ENCODE measurements at regions not wholly inside any gene's neighbourhood (a gene's known extent, or its start where the extent isn't known, plus 50 kb on each side); places are given as distances from the start of the nearest gene placed in this dataset.

DNA sequence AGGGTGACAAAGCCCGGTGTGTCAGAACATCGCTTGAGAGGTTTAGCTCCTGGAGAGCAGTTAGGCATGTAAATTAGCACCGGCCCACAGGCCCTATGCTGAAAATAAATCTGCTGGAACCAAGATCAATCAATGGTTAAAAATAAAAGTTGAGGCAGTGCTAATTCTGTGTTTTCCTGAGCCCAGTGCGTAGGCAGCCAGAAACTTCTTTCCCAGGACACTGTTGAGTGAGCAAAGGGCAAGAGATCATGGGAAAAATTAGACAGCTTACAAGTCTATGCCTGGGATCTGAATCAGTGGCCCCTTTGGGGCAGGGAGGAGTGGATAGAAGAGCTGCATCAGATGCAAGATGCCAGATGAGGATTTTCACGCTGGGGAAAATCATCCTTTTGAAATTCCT, 539.2 kb downstream of the BUD13 start:
- TF ChIP-seq ZFP30 (CRISPR knock-in tag; IDR thresholded peaks at IDR 0.05) (no peak), ISL1 (CRISPR knock-in tag; IDR thresholded peaks at IDR 0.05) (no peak), PPARA (CRISPR knock-in tag; IDR thresholded peaks at IDR 0.05; ENCODE audit: borderline replicate concordance) (no peak), CSDC2 (CRISPR knock-in tag; IDR thresholded peaks at IDR 0.05) (no peak), BACH2 (CRISPR knock-in tag; IDR thresholded peaks at IDR 0.05; ENCODE audit: borderline replicate concordance) (no peak), ESRRG (CRISPR knock-in tag; IDR thresholded peaks at IDR 0.05) (no peak), ZNF70 (CRISPR knock-in tag; IDR thresholded peaks at IDR 0.05) (no peak), GLIS3 (CRISPR knock-in tag; IDR thresholded peaks at IDR 0.05) (no peak)
- no peak for ATAC-seq

DNA sequence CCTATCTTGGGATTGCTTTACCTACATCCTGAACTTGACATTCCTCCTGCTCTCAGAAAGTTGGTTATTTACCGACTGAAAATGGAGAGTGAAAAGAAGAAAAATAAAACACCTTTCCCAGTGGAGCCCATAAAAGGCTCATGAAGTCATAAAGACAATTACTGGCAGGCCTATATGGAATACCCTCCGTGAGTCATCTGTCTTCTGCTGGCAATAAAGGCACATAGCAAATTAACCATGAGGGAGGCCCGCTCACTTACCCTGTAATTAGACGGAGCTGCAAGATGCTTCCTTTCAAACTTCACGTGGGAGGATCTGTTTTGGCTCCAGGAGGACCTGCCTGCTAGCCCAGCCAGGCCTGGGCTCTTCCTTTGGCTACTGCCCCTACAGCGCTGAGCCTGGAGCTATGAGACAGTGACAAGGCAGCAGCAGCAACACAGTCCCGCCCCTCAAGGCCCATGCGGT, 540.4 kb downstream of the BUD13 start:
- TF ChIP-seq ZNF8 (CRISPR knock-in tag; IDR thresholded peaks at IDR 0.05) (no peak), TSHZ2 (CRISPR knock-in tag; IDR thresholded peaks at IDR 0.05) (no peak), ZC3H10 (CRISPR knock-in tag; IDR thresholded peaks at IDR 0.05) (no peak), CSDC2 (CRISPR knock-in tag; IDR thresholded peaks at IDR 0.05) (no peak), ISL1 (CRISPR knock-in tag; IDR thresholded peaks at IDR 0.05) (no peak), ZNF565 (CRISPR knock-in tag; conservative IDR thresholded peaks at IDR 0.05; ENCODE audit: low read depth) (no peak)
- TF ChIP-seq, protein P1, sequence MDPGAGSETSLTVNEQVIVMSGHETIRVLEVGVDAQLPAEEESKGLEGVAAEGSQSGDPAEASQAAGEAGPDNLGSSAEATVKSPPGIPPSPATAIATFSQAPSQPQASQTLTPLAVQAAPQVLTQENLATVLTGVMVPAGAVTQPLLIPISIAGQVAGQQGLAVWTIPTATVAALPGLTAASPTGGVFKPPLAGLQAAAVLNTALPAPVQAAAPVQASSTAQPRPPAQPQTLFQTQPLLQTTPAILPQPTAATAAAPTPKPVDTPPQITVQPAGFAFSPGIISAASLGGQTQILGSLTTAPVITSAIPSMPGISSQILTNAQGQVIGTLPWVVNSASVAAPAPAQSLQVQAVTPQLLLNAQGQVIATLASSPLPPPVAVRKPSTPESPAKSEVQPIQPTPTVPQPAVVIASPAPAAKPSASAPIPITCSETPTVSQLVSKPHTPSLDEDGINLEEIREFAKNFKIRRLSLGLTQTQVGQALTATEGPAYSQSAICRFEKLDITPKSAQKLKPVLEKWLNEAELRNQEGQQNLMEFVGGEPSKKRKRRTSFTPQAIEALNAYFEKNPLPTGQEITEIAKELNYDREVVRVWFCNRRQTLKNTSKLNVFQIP (CRISPR knock-in tag; IDR thresholded peaks at IDR 0.05; ENCODE audit: borderline replicate concordance, low read depth): no peak
- TF ChIP-seq, protein P2, sequence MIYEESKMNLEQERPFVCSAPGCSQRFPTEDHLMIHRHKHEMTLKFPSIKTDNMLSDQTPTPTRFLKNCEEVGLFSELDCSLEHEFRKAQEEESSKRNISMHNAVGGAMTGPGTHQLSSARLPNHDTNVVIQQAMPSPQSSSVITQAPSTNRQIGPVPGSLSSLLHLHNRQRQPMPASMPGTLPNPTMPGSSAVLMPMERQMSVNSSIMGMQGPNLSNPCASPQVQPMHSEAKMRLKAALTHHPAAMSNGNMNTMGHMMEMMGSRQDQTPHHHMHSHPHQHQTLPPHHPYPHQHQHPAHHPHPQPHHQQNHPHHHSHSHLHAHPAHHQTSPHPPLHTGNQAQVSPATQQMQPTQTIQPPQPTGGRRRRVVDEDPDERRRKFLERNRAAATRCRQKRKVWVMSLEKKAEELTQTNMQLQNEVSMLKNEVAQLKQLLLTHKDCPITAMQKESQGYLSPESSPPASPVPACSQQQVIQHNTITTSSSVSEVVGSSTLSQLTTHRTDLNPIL (CRISPR knock-in tag; IDR thresholded peaks at IDR 0.05; ENCODE audit: low read depth): no peak
- ATAC-seq: no peak

- TF ChIP-seq ZNF70 (CRISPR knock-in tag; IDR thresholded peaks at IDR 0.05) (no peak), PPARA (CRISPR knock-in tag; IDR thresholded peaks at IDR 0.05; ENCODE audit: borderline replicate concordance) (no peak), RARB (CRISPR knock-in tag; IDR thresholded peaks at IDR 0.05) (no peak)
Observed at GRCh38 chr11:116231543-116231942, 541.2 kb downstream of the BUD13 start.

DNA sequence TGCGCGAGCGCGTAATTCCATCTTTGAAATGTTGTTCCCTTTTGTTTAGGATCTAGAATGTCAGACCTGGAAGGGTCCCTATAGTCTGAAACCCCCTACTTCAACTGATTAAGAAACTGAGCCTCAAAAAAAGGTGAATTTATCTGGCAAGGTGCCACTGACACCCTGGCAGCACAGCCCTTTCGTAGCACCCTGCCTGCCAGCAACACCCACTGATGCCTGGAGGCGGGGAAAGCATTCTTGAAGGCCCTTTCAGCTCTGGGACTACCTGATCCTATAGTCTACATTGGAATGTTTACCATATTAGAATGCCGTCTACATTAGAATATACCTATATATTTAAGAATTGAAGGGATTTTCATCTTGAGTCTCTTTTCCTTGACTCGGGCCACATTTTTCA, 542.3 kb downstream of the BUD13 start:
- no peak for TF ChIP-seq ZNF70 (CRISPR knock-in tag; IDR thresholded peaks at IDR 0.05)
- TF ChIP-seq ZFP3 (CRISPR knock-in tag; IDR thresholded peaks at IDR 0.05): no peak
- no peak for TF ChIP-seq ZFP30 (CRISPR knock-in tag; IDR thresholded peaks at IDR 0.05)
- TF ChIP-seq SNAI2 (CRISPR knock-in tag; IDR thresholded peaks at IDR 0.05): no peak
- TF ChIP-seq, protein P2 (CRISPR knock-in tag; IDR thresholded peaks at IDR 0.05; ENCODE audit: low read depth): no peak
- TF ChIP-seq PPARA (CRISPR knock-in tag; IDR thresholded peaks at IDR 0.05; ENCODE audit: borderline replicate concordance): no peak
- no peak for TF ChIP-seq TCF4 (CRISPR knock-in tag; IDR thresholded peaks at IDR 0.05; ENCODE audit: borderline replicate concordance)
- no peak for TF ChIP-seq TOX (CRISPR knock-in tag; IDR thresholded peaks at IDR 0.05; ENCODE audit: borderline replicate concordance)
- TF ChIP-seq BACH2 (CRISPR knock-in tag; IDR thresholded peaks at IDR 0.05; ENCODE audit: borderline replicate concordance): no peak
- no peak for TF ChIP-seq ISL1 (CRISPR knock-in tag; IDR thresholded peaks at IDR 0.05)
- no peak for TF ChIP-seq ARNTL (CRISPR knock-in tag; IDR thresholded peaks at IDR 0.05; ENCODE audit: borderline replicate concordance, low read depth)
- no peak for ATAC-seq

More at GRCh38 chr11:116231543-116231942, 541.2 kb downstream of the BUD13 start:
- no peak for ATAC-seq
